HepG2 (cell line): ENCODE measurements at regions not wholly inside any gene's neighbourhood (a gene's known extent, or its start where the extent isn't known, plus 50 kb on each side); places are given as distances from the start of the nearest gene placed in this dataset.

Experiments
- BRCA1 ChIP-seq: sonication (generic); formaldehyde crosslinking; IDR thresholded peaks from 2 replicates; pipeline ENCODE4 v1.4.0; 2020; ENCODE audit warnings: missing genetic modification reagents
- HHEX ChIP-seq: IDR thresholded peaks from 2 replicates; pipeline ENCODE4 v1.6.1; 2016; ENCODE audit warnings: control low read depth
- HIVEP1 ChIP-seq: sonication (generic); formaldehyde crosslinking; IDR thresholded peaks from 2 replicates; pipeline ENCODE4 v1.4.0; 2020; ENCODE audit warnings: mild to moderate bottlenecking, missing genetic modification reagents
- IKZF4 ChIP-seq: sonication (generic); formaldehyde crosslinking; IDR thresholded peaks from 2 replicates; pipeline ENCODE4 v1.5.1; 2020; ENCODE audit warnings: borderline replicate concordance, mild to moderate bottlenecking, low read depth, missing genetic modification reagents; ENCODE audit errors: not compliant biosample characterization
- NBN ChIP-seq: fragments of 450-650 bp; conservative IDR thresholded peaks from 2 replicates; pipeline ENCODE4 v1.6.1; 2017
- POLR2A ChIP-seq, 2 experiments: IDR thresholded peaks; 2 replicates each; pipeline ENCODE4 v1.6.1; 2011; ENCODE audit warnings: low read depth in 2 of 2, low read length in 2 of 2, mild to moderate bottlenecking in 1 of 2, moderate library complexity in 1 of 2; ENCODE audit not compliant: insufficient read depth in 1 of 2
- ZNF274 ChIP-seq: sonication (generic); formaldehyde crosslinking; IDR thresholded peaks from 2 replicates; pipeline ENCODE4 v1.5.1; 2020; ENCODE audit warnings: mild to moderate bottlenecking, missing genetic modification reagents
- ZNF556 ChIP-seq: sonication (generic); formaldehyde crosslinking; IDR thresholded peaks from 2 replicates; pipeline ENCODE4 v1.4.0; 2020; ENCODE audit warnings: mild to moderate bottlenecking, missing genetic modification reagents, borderline replicate concordance
- ZNF747 ChIP-seq: sonication (generic); formaldehyde crosslinking; IDR thresholded peaks from 2 replicates; pipeline ENCODE4 v1.8.1; 2023; ENCODE audit warnings: missing genetic modification reagents, mild to moderate bottlenecking, borderline replicate concordance
- TF ChIP-seq, protein P1 (sequence below): sonication (generic); formaldehyde crosslinking; IDR thresholded peaks from 2 replicates; pipeline ENCODE4 v1.5.0; 2020; ENCODE audit warnings: mild to moderate bottlenecking, missing genetic modification reagents, moderate library complexity
- TF ChIP-seq, protein P2 (sequence below): sonication (generic); formaldehyde crosslinking; IDR thresholded peaks from 2 replicates; pipeline ENCODE4 v1.5.0; 2020; ENCODE audit warnings: mild to moderate bottlenecking, missing genetic modification reagents
- TF ChIP-seq, protein P3 (sequence below): sonication (generic); formaldehyde crosslinking; IDR thresholded peaks from 2 replicates; pipeline ENCODE4 v1.4.0; 2020; ENCODE audit warnings: low read depth, mild to moderate bottlenecking, missing genetic modification reagents
- TF ChIP-seq, protein P4 (sequence below): IDR thresholded peaks from 2 replicates; pipeline ENCODE4 v1.6.1; 2016; ENCODE audit warnings: low read depth

DNA sequence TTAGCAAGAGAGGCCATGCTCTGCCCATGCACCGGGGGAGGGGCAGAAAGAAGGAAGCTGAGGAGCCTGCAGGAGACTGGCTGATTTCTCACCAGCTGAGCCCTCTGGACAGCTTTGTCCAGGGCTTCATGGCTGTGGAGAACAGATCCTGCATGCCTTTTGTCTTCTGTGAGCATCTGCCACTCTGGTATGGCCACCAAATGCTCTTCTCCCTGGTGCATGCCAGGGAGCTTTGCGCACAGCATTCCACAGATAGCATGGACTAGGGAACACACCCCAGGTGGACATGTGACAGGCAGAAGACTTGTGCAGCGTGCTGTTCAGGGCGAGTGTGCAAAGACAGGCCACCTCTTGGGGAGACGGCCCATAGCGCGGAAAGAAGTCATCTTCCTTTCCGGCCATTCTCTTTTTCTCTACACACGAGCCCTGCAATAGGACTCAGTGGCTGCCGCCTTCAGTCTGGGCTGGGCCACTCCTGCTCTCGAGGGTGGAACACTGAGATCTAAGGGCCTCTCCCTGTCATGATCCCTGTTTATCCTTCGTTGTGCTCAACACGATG is 56.7 kb downstream of the GADD45G start:
- TF ChIP-seq BRCA1 (CRISPR knock-in tag) = no peak
- TF ChIP-seq, protein P1, sequence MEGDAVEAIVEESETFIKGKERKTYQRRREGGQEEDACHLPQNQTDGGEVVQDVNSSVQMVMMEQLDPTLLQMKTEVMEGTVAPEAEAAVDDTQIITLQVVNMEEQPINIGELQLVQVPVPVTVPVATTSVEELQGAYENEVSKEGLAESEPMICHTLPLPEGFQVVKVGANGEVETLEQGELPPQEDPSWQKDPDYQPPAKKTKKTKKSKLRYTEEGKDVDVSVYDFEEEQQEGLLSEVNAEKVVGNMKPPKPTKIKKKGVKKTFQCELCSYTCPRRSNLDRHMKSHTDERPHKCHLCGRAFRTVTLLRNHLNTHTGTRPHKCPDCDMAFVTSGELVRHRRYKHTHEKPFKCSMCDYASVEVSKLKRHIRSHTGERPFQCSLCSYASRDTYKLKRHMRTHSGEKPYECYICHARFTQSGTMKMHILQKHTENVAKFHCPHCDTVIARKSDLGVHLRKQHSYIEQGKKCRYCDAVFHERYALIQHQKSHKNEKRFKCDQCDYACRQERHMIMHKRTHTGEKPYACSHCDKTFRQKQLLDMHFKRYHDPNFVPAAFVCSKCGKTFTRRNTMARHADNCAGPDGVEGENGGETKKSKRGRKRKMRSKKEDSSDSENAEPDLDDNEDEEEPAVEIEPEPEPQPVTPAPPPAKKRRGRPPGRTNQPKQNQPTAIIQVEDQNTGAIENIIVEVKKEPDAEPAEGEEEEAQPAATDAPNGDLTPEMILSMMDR (CRISPR knock-in tag) = no peak
- no peak for TF ChIP-seq HHEX
- TF ChIP-seq POLR2A (IDR thresholded peaks at IDR 0.05; ENCODE audit: insufficient read depth in 1 of 2, low read depth in 2 of 2, low read length in 2 of 2) = no peak
- TF ChIP-seq, protein P2, sequence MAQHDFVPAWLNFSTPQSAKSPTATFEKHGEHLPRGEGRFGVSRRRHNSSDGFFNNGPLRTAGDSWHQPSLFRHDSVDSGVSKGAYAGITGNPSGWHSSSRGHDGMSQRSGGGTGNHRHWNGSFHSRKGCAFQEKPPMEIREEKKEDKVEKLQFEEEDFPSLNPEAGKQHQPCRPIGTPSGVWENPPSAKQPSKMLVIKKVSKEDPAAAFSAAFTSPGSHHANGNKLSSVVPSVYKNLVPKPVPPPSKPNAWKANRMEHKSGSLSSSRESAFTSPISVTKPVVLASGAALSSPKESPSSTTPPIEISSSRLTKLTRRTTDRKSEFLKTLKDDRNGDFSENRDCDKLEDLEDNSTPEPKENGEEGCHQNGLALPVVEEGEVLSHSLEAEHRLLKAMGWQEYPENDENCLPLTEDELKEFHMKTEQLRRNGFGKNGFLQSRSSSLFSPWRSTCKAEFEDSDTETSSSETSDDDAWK (CRISPR knock-in tag) = no peak
- no peak for TF ChIP-seq IKZF4 (CRISPR knock-in tag)
- TF ChIP-seq, protein P3, sequence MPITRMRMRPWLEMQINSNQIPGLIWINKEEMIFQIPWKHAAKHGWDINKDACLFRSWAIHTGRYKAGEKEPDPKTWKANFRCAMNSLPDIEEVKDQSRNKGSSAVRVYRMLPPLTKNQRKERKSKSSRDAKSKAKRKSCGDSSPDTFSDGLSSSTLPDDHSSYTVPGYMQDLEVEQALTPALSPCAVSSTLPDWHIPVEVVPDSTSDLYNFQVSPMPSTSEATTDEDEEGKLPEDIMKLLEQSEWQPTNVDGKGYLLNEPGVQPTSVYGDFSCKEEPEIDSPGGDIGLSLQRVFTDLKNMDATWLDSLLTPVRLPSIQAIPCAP = no peak
- TF ChIP-seq NBN = no peak
- TF ChIP-seq ZNF747 (CRISPR knock-in tag) = no peak
- no peak for TF ChIP-seq ZNF274 (CRISPR knock-in tag)
- TF ChIP-seq ZNF556 (CRISPR knock-in tag) = no peak
- TF ChIP-seq, protein P4, sequence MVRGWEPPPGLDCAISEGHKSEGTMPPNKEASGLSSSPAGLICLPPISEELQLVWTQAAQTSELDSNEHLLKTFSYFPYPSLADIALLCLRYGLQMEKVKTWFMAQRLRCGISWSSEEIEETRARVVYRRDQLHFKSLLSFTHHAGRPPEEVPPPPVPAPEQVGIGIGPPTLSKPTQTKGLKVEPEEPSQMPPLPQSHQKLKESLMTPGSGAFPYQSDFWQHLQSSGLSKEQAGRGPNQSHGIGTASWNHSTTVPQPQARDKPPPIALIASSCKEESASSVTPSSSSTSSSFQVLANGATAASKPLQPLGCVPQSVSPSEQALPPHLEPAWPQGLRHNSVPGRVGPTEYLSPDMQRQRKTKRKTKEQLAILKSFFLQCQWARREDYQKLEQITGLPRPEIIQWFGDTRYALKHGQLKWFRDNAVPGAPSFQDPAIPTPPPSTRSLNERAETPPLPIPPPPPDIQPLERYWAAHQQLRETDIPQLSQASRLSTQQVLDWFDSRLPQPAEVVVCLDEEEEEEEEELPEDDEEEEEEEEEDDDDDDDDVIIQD (CRISPR knock-in tag) = no peak
- no peak; the same call in 1 of the 2 replicates for TF ChIP-seq HIVEP1 (CRISPR knock-in tag)
